RWPE1 (cell line): ENCODE measurements at regions not wholly inside any gene's neighbourhood (a gene's known extent, or its start where the extent isn't known, plus 50 kb on each side); places are given as distances from the start of the nearest gene placed in this dataset.

Experiments used
- CTCF ChIA-PET: fragments of 350-600 bp; sonication (Branson Sonifier 250); formaldehyde crosslinking; extraction: SDS; loops from one replicate; lab custom pipeline; 2021; lab: Yijun Ruan, JAX
- POLR2A ChIA-PET: fragments of 400-600 bp; formaldehyde crosslinking; extraction: SDS; loops from one replicate; lab custom pipeline; 2020; ENCODE audit warnings: antibody characterized with exemption; ENCODE audit not compliant: low non-redundant PET; lab: Yijun Ruan, JAX
- DNase-seq: peaks from one replicate; pipeline ENCODE4 v3.0.0; 2012; ENCODE audit warnings: low spot score
- H3K27ac ChIP-seq: fragments of 450-650 bp; 2 replicates; pipeline ENCODE4 v1.5.1; 2017
- CTCF ChIP-seq: fragments of 450-650 bp; conservative IDR thresholded peaks from 2 replicates; pipeline ENCODE4 v1.5.1; 2017; ENCODE audit warnings: low read depth, mild to moderate bottlenecking

DNA sequence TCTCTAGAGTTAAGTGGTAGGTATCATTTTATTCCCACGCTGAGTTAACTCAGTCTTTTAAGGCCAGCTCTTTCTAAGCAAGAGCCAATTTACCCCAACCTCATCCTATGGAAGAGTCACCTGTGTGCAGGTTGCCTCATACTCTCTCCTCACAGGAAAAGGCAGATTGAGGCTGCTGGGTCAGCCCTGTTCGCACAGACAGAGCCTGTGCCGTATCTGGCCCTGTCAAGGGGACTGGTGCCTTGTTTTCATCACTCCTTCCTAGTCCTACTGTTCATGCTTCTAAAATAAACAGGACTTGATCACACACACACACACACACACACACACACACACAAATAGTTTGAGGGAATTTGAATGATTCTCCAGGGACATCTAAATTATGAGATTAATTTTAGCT is 285.0 kb downstream of the SLC6A15 start:
- DNase-seq: no peak
- CTCF ChIA-PET: interaction anchor here (0.7 kb wide), 1 partner anchor 11 kb away, joined by 3 read pairs; no protein-coding TSS in a partner anchor
- no peak overlapping the region for H3K27ac ChIP-seq
- POLR2A ChIA-PET: no interaction called here
- no peak for TF ChIP-seq CTCF

- no peak for DNase-seq
- TF ChIP-seq CTCF: no peak
- no peak overlapping the region for H3K27ac ChIP-seq
- CTCF ChIA-PET: no interaction called here
- POLR2A ChIA-PET: no interaction called here
Measured at GRCh38 chr12:84624601-84625000, 288.0 kb downstream of the SLC6A15 start.

GRCh38 chr12:84619053-84619571 is 293.5 kb downstream of the SLC6A15 start:
- peak; percentile 30; the same call in 1 of the 2 replicates for TF ChIP-seq CTCF
- H3K27ac ChIP-seq: no peak overlapping the region
- POLR2A ChIA-PET: no interaction called here
- CTCF ChIA-PET: interaction anchor here (0.6 kb wide), 1 partner anchor 39 kb away, joined by 6 read pairs; no protein-coding TSS in a partner anchor
- peak; percentile 3 for DNase-seq

DNA sequence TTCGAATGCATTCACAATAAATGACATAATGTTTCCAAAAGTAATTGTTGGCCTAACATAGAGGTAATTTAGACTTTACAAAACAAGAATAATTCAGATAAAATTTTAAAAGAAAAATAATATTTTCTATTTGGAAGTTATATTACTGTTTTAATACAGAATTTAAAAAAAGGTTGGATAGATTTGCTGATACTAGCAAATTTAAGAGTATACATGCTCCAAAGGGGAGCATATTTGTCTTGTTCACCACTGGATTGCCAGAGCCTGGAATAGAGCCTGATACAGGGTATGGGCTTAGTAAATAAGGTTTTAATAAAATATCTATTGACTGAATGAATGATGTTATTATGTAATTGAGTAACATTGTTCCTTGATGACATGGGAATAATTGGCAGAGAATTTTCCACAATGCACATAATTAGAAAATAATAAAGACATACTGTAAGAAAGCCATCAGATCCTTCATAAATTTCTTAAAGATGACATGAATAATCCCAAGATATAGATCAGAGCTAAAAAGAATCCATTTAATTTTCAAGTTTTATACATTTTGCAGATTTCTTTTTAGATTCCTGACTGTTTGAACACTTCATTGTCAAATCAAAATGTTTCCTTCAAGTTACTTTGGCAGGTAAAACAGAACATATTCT is 305.3 kb downstream of the SLC6A15 start:
- TF ChIP-seq CTCF: no peak
- CTCF ChIA-PET: no interaction called here
- POLR2A ChIA-PET: no interaction called here
- no peak for DNase-seq
- no peak overlapping the region for H3K27ac ChIP-seq

GRCh38 chr12:84605983-84606382 is 306.6 kb downstream of the SLC6A15 start:
- ChIA-PET CTCF (interaction anchor here (0.6 kb wide), 1 partner anchor 365 kb away, joined by 3 read pairs; no protein-coding TSS in a partner anchor), POLR2A (no interaction called here)
- DNase-seq: no peak
- no peak for TF ChIP-seq CTCF
- H3K27ac ChIP-seq: no peak overlapping the region

DNA sequence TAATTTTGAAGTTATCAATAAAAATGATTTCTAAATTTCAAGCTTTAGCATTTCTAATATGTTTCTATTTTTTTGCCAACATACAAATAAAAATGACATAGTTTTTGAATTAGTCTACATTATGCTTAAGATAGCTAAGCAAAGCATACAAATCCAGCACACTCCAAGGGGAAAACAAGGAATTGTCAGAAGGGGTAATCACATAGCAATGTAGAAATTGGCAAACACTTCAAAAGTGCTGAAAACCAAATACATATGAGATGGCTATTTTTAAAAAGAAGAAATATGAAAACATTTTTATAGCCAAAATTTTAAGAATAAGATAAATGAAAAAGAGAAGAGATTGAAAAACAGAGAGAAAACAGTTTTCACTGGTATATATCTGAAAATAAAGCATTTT is 308.0 kb downstream of the SLC6A15 start:
- ChIA-PET POLR2A (no interaction called here), CTCF (no interaction called here)
- no peak overlapping the region for H3K27ac ChIP-seq
- no peak for TF ChIP-seq CTCF
- DNase-seq: no peak
